Smooth muscle cell (in vitro differentiated cells): ENCODE measurements at regions not wholly inside any gene's neighbourhood (a gene's known extent, or its start where the extent isn't known, plus 50 kb on each side); places are given as distances from the start of the nearest gene placed in this dataset.

Experiments
- DNase-seq: peaks from one replicate; lab custom pipeline; 2025; ENCODE audit not compliant: unreplicated experiment; lab: John Stamatoyannopoulos, UW
- H2AFZ ChIP-seq: fragments of 200-600 bp; sonication (generic); 2 replicates; pipeline ENCODE4 v1.6.0; 2016; ENCODE audit warnings: antibody characterized with exemption, low read depth, mild to moderate bottlenecking
- H3F3A ChIP-seq: fragments of 200-600 bp; sonication (generic); 2 replicates; pipeline ENCODE4 v1.6.0; 2017; ENCODE audit warnings: antibody characterized with exemption, low read depth
- H3K27ac ChIP-seq: fragments of 200-600 bp; sonication (generic); 2 replicates; pipeline ENCODE4 v1.5.1; 2016; ENCODE audit warnings: low read depth, mild to moderate bottlenecking
- H3K27me3 ChIP-seq: fragments of 200-600 bp; sonication (generic); 2 replicates; pipeline ENCODE4 v1.6.1; 2016; ENCODE audit warnings: low read depth, mild to moderate bottlenecking
- H3K36me3 ChIP-seq: fragments of 200-600 bp; sonication (generic); 2 replicates; pipeline ENCODE4 v1.5.1; 2016; ENCODE audit warnings: low read depth
- H3K4me1 ChIP-seq: fragments of 200-600 bp; sonication (generic); 2 replicates; pipeline ENCODE4 v1.5.1; 2016; ENCODE audit warnings: low read depth
- H3K4me2 ChIP-seq: fragments of 200-600 bp; sonication (generic); 2 replicates; pipeline ENCODE4 v1.6.0; 2016; ENCODE audit warnings: mild to moderate bottlenecking
- H3K4me3 ChIP-seq: fragments of 200-600 bp; sonication (generic); 2 replicates; pipeline ENCODE4 v1.5.1; 2016; ENCODE audit warnings: mild to moderate bottlenecking
- H3K79me2 ChIP-seq: fragments of 200-600 bp; sonication (generic); 2 replicates; pipeline ENCODE4 v1.6.0; 2016; ENCODE audit warnings: low read depth, mild to moderate bottlenecking
- H3K9ac ChIP-seq: fragments of 200-600 bp; sonication (generic); 2 replicates; pipeline ENCODE4 v1.6.0; 2016; ENCODE audit warnings: low read depth
- H3K9me3 ChIP-seq: fragments of 200-600 bp; sonication (generic); replicated peaks from 2 replicates; pipeline ENCODE4 v1.5.1; 2016; ENCODE audit warnings: low read depth
- H4K20me1 ChIP-seq: fragments of 200-600 bp; sonication (generic); 2 replicates; pipeline ENCODE4 v1.6.0; 2016; ENCODE audit warnings: low read depth
- CTCF ChIP-seq: fragments of 200-600 bp; sonication (generic); IDR thresholded peaks from 2 replicates; pipeline ENCODE4 v1.5.1; 2017; ENCODE audit warnings: borderline replicate concordance, mild to moderate bottlenecking, antibody characterized with exemption; ENCODE audit not compliant: insufficient read depth, poor library complexity, severe bottlenecking
- WGBS: methylation state at CpG from one replicate; pipeline ENCODE4 v1.1.7; 2016; ENCODE audit warnings: low lambda C conversion rate; 5-methylcytosine and 5-hydroxymethylcytosine counted together

GRCh38 chr13:84812789-84813188 lies 930.5 kb upstream of the SLITRK1 start:
- TF ChIP-seq CTCF = no peak
- Histone ChIP-seq H3K4me1 (no peaks in the 10 kb centered on the region), H3K4me2 (no peak overlapping the region), H3K36me3 (no peaks in the 10 kb centered on the region), H3K4me3 (no peak overlapping the region), H2AFZ (no peak overlapping the region), H4K20me1 (no peaks in the 10 kb centered on the region), H3K9me3 (no peaks in the 10 kb centered on the region), H3F3A (no peaks in the 10 kb centered on the region), H3K27me3 (no peaks in the 10 kb centered on the region), H3K9ac (no peak overlapping the region), H3K79me2 (no peaks in the 10 kb centered on the region), H3K27ac (no peak overlapping the region)
- 97% methylated on average over 3 of the region's 3 CpGs for WGBS
- DNase-seq = no peak

GRCh38 chr13:84812078-84812477 lies 929.8 kb upstream of the SLITRK1 start:
- H3K4me3 ChIP-seq = no peak overlapping the region
- no peaks in the 10 kb centered on the region for H3K4me1 ChIP-seq
- H3K9ac ChIP-seq = no peak overlapping the region
- H3K9me3 ChIP-seq = no peaks in the 10 kb centered on the region
- H3K4me2 ChIP-seq = no peak overlapping the region
- WGBS = 75% methylated on average over 2 of the region's 2 CpGs
- no peak overlapping the region for H2AFZ ChIP-seq
- H3K36me3 ChIP-seq = no peaks in the 10 kb centered on the region
- no peaks in the 10 kb centered on the region for H3K79me2 ChIP-seq
- no peaks in the 10 kb centered on the region for H4K20me1 ChIP-seq
- no peaks in the 10 kb centered on the region for H3F3A ChIP-seq
- no peaks in the 10 kb centered on the region for H3K27me3 ChIP-seq
- no peak overlapping the region for H3K27ac ChIP-seq
- DNase-seq = no peak
- no peak for TF ChIP-seq CTCF

GRCh38 chr13:84810781-84811180 lies 928.5 kb upstream of the SLITRK1 start:
- Histone ChIP-seq H3K9me3 (no peaks in the 10 kb centered on the region), H3K4me2 (no peak overlapping the region), H3K4me3 (no peak overlapping the region), H3K36me3 (no peaks in the 10 kb centered on the region), H3K9ac (no peak overlapping the region), H2AFZ (no peak overlapping the region), H4K20me1 (no peaks in the 10 kb centered on the region), H3K27me3 (no peaks in the 10 kb centered on the region), H3K79me2 (no peaks in the 10 kb centered on the region), H3K4me1 (no peaks in the 10 kb centered on the region), H3K27ac (no peak overlapping the region), H3F3A (no peaks in the 10 kb centered on the region)
- no peak for DNase-seq
- WGBS = 28% methylated on average over 4 of the region's 4 CpGs
- TF ChIP-seq CTCF = no peak

- no peaks in the 10 kb centered on the region for H3F3A ChIP-seq
- H3K9ac ChIP-seq = no peak overlapping the region
- no peak for TF ChIP-seq CTCF
- no peak overlapping the region for H3K4me3 ChIP-seq
- H2AFZ ChIP-seq = no peak overlapping the region
- H3K4me2 ChIP-seq = no peak overlapping the region
- no peaks in the 10 kb centered on the region for H3K4me1 ChIP-seq
- no peaks in the 10 kb centered on the region for H3K36me3 ChIP-seq
- no peaks in the 10 kb centered on the region for H3K27me3 ChIP-seq
- no peaks in the 10 kb centered on the region for H3K79me2 ChIP-seq
- H4K20me1 ChIP-seq = no peaks in the 10 kb centered on the region
- H3K27ac ChIP-seq = no peak overlapping the region
- no peak for DNase-seq
- no peaks in the 10 kb centered on the region for H3K9me3 ChIP-seq
Observed at GRCh38 chr13:84802073-84802472, 919.8 kb upstream of the SLITRK1 start.
